ENCODE measurements at regions not wholly inside any gene's neighbourhood (a gene's known extent, or its start where the extent isn't known, plus 50 kb on each side); places are given as distances from the start of the nearest gene placed in this dataset.

- no peak for TF ChIP-seq CTCF (IDR thresholded peaks at IDR 0.05; ENCODE audit: poor library complexity, severe bottlenecking)
- TF ChIP-seq EP300 (conservative IDR thresholded peaks at IDR 0.05; ENCODE audit: poor library complexity, severe bottlenecking) = no peak
- TF ChIP-seq REST (IDR thresholded peaks at IDR 0.05; ENCODE audit: borderline replicate concordance) = no peak
- TF ChIP-seq EZH2 (IDR thresholded peaks at IDR 0.05; ENCODE audit: borderline replicate concordance, insufficient read depth, low read length, poor library complexity, severe bottlenecking) = no peak
- TF ChIP-seq TAF1 (IDR thresholded peaks at IDR 0.05; ENCODE audit: low read depth) = no peak
- no peak for TF ChIP-seq POLR2AphosphoS5 (IDR thresholded peaks at IDR 0.05)
- no peak for TF ChIP-seq MXI1 (conservative IDR thresholded peaks at IDR 0.05; ENCODE audit: poor library complexity, severe bottlenecking)
- TF ChIP-seq RAD21 (conservative IDR thresholded peaks at IDR 0.05) = no peak
These were observed 87.3 kb upstream of the SHH start for GRCh38 chr7:155899596-155899995.

Measured in neural cell (in vitro differentiated cells).